ENCODE measurements at regions not wholly inside any gene's neighbourhood (a gene's known extent, or its start where the extent isn't known, plus 50 kb on each side); places are given as distances from the start of the nearest gene placed in this dataset.

DNA sequence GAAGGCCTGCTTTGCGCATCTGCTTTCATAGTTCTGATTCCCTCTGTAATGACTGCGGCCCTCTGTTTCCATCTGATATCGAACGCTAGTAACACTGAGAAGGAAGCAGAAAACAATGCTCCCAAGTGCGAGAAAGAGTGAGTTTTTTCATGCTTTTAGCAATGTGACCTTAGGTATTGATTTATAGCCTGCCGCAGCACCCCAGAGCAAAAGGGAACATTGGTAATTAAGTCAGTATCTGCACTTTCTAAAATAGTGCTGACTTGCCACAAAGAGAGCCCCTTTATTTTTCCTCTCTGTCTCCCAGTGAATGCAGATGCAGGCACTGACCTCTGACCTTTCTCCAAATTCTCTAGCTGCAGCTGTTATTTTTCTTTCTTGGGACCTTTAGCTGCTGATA is 129.8 kb downstream of the HDGFL1 start:
- TF ChIP-seq, protein P1, sequence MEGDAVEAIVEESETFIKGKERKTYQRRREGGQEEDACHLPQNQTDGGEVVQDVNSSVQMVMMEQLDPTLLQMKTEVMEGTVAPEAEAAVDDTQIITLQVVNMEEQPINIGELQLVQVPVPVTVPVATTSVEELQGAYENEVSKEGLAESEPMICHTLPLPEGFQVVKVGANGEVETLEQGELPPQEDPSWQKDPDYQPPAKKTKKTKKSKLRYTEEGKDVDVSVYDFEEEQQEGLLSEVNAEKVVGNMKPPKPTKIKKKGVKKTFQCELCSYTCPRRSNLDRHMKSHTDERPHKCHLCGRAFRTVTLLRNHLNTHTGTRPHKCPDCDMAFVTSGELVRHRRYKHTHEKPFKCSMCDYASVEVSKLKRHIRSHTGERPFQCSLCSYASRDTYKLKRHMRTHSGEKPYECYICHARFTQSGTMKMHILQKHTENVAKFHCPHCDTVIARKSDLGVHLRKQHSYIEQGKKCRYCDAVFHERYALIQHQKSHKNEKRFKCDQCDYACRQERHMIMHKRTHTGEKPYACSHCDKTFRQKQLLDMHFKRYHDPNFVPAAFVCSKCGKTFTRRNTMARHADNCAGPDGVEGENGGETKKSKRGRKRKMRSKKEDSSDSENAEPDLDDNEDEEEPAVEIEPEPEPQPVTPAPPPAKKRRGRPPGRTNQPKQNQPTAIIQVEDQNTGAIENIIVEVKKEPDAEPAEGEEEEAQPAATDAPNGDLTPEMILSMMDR (IDR thresholded peaks at IDR 0.05; ENCODE audit: low read depth, low read length), result no peak
- no peak for TF ChIP-seq EZH2phosphoT487 (IDR thresholded peaks at IDR 0.05; ENCODE audit: low read depth)

Measured in OCI-LY3 (cell line).